Thyroid gland (tissue), 4 donors: ENCODE measurements at regions not wholly inside any gene's neighbourhood (a gene's known extent, or its start where the extent isn't known, plus 50 kb on each side); places are given as distances from the start of the nearest gene placed in this dataset.

Experiments
- POLR2A ChIP-seq, 2 donors: fragments of 450-650 bp; IDR thresholded peaks; one replicate each; pipeline ENCODE4 v1.6.1; 2017; ENCODE audit warnings: antibody characterized with exemption in 2 of 2, mild to moderate bottlenecking in 2 of 2, moderate library complexity in 1 of 2
- TF ChIP-seq, protein P1 (sequence below), 6 experiments: fragments of 200-600 bp in 3 of 6; fragments of 450-650 bp in 3 of 6; sonication (generic) in 3 of 6; IDR thresholded peaks; one replicate each; pipeline ENCODE4 v1.5.1; 2016 to 2019; ENCODE audit warnings: antibody characterized with exemption in 6 of 6, mild to moderate bottlenecking in 2 of 6, inconsistent platforms in 1 of 6, moderate library complexity in 1 of 6

DNA sequence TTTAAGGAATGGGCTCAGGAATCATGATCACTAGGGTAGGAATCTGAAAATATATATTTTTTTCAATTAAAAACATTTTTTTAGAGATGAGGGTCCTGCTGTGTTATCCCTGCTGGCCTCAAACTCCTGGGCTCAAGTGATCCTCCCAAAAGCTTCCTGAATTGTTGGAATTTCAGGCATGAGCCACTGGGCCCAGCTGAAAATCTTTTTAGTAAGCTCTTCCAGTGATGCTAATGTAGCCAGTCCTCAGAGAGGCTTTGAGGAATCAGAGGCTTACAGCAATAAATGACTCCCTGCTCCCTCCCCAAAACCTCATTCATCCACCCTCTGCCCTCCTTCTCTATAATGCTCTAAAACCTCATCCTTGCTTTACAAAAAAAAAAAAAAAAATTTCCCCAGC lies 129.5 kb downstream of the ZIC3 start:
- TF ChIP-seq, protein P1, sequence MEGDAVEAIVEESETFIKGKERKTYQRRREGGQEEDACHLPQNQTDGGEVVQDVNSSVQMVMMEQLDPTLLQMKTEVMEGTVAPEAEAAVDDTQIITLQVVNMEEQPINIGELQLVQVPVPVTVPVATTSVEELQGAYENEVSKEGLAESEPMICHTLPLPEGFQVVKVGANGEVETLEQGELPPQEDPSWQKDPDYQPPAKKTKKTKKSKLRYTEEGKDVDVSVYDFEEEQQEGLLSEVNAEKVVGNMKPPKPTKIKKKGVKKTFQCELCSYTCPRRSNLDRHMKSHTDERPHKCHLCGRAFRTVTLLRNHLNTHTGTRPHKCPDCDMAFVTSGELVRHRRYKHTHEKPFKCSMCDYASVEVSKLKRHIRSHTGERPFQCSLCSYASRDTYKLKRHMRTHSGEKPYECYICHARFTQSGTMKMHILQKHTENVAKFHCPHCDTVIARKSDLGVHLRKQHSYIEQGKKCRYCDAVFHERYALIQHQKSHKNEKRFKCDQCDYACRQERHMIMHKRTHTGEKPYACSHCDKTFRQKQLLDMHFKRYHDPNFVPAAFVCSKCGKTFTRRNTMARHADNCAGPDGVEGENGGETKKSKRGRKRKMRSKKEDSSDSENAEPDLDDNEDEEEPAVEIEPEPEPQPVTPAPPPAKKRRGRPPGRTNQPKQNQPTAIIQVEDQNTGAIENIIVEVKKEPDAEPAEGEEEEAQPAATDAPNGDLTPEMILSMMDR (IDR thresholded peaks at IDR 0.05), result no peak
- no peak for TF ChIP-seq POLR2A (IDR thresholded peaks at IDR 0.05)
